Heart left ventricle (tissue), 16 donors: ENCODE measurements at regions not wholly inside any gene's neighbourhood (a gene's known extent, or its start where the extent isn't known, plus 50 kb on each side); places are given as distances from the start of the nearest gene placed in this dataset.
"Not testable (repeated sequence)": the region's sequence is repeated elsewhere in the genome, so short reads cannot be mapped to it uniquely, and the experiment has no call there.

Source experiments
- ATAC-seq, 4 donors: fragments of 200-7000 bp; cut with Tn5 transposase; one replicate each; pipeline ENCODE4 v1.9.1; 2020 to 2022; ENCODE audit warnings: moderate library complexity in 4 of 4, mild to moderate bottlenecking in 3 of 4, moderate number of reproducible peaks in 1 of 4
- DNase-seq, 5 donors: peaks; one replicate each; pipeline ENCODE4 v3.0.0-alpha.2; 2020
- H3K27ac ChIP-seq, 12 donors: fragments of 200-600 bp; sonication (generic) in 4 of 12; one replicate each; pipeline versions ENCODE4 v1.5.0 to v1.8.0; 2016 to 2022; ENCODE audit warnings: mild to moderate bottlenecking in 2 of 12
- H3K27me3 ChIP-seq, 9 donors: fragments of 200-600 bp; sonication (generic) in 2 of 9; one replicate each; pipeline versions ENCODE4 v1.5.1 to v1.8.0; 2016 to 2022; ENCODE audit warnings: mild to moderate bottlenecking in 3 of 9
- H3K36me3 ChIP-seq, 9 donors: fragments of 200-600 bp; sonication (generic) in 2 of 9; one replicate each; pipeline versions ENCODE4 v1.5.0 to v1.8.0; 2018 to 2022; ENCODE audit warnings: mild to moderate bottlenecking in 2 of 9
- H3K4me1 ChIP-seq, 12 donors: fragments of 200-600 bp; sonication (generic) in 4 of 12; one replicate each; pipeline versions ENCODE4 v1.5.0 to v1.8.0; 2016 to 2022; ENCODE audit warnings: mild to moderate bottlenecking in 3 of 12
- H3K4me3 ChIP-seq, 12 donors: fragments of 200-600 bp; sonication (generic) in 4 of 12; one replicate each; pipeline versions ENCODE4 v1.5.0 to v1.8.0; 2017 to 2022; ENCODE audit warnings: mild to moderate bottlenecking in 9 of 12, moderate library complexity in 4 of 12
- H3K9me3 ChIP-seq, 12 donors: fragments of 200-600 bp; sonication (generic) in 4 of 12; one replicate each; pipeline versions ENCODE4 v1.5.0 to v1.8.0; 2016 to 2022; ENCODE audit warnings: mild to moderate bottlenecking in 1 of 12
- WGBS, 4 donors: extraction: QIAGEN DNeasy Blood & Tissue Kit in 2 of 4; methylation state at CpG; one replicate each; pipeline versions ENCODE4 v1.1.5 to v1.1.7; 2013 to 2018; 5-methylcytosine and 5-hydroxymethylcytosine counted together
- intact Hi-C, 10 donors: fragments of 100-400 bp; cut with DNase I; formaldehyde crosslinking; loops; one replicate each; pipeline versions ENCODE4 v1.11.1 to v1.14.2; 2022
- donor health status: ischemic (EF 13 %, LVEDD 7.1; RV severe dilation, severe dysfunction).
- donor health status: healthy with polysubstance abuse.
- donor health status: DM: no; HTN: yes; CAD: no.
- donor health status: DM: no; HTN: no; CAD: no.
- donor health status: ischemic (EF 25% LVEDD 6.9; RV normal size, moderate dysfunction).
- donor health status: ischemic (EF 25% LVEDD 5.7; RV mildly dilated, moderate dysfunction).
- donor health status: healthy.
- donor health status: DM: yes; HTN: yes; CAD: no.
- donor health status: ischemic (EF 35%, LVEDD 5.7; RV mildly dilated, moderate dysfunction).
- donor health status: nonischemic (EF 11% LVEDD 7.7; RV severe dilation, severe dysfunction).
- donor health status: DM: yes; HTN: yes; CAD: no.
- donor health status: PGD.
- donor health status: ischemic (EF 29% LVEDD 5.4; RV normal size, mild dysfunction).
- donor health status: nonischemic (EF 23%, LVEDD 6.1; RV moderate dilation, normal function).

DNA sequence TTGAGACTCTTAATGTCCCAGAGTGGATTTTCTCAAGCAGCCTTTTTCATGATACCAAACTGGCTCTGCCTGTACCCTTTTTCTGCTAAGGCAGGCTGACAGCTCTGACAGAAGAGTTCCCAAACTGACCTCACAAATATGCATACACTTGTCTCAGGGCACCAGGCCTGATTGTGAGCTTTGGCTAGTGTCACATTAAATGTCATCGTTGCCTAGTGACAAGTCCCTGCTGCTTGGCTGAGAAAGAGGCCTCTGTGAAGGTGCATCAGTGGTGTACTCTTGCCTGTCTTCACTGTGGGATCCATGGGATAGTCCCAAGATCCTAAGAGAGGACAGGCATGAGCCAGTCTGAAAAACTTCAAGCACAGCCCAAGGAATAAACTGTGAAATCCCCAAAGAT, 68.8 kb downstream of the RBMY1J start:
- H3K36me3 ChIP-seq, H3K4me3 ChIP-seq, H3K4me1 ChIP-seq, intact Hi-C loops, H3K27ac ChIP-seq, DNase-seq, H3K27me3 ChIP-seq, H3K9me3 ChIP-seq: not testable (repeated sequence)
- peak in 2 of 4 donors; percentile 82 to 94 for ATAC-seq
- no CpG with 5 or more reads among the region's 1 CpG for WGBS, 4 donors

- H3K27me3 ChIP-seq, DNase-seq, H3K4me3 ChIP-seq, H3K4me1 ChIP-seq, H3K36me3 ChIP-seq, intact Hi-C loops, H3K27ac ChIP-seq, H3K9me3 ChIP-seq: not testable (repeated sequence)
- no CpG with 5 or more reads among the region's 2 CpGs for WGBS, 4 donors
- ATAC-seq = peak in 1 of 4 donors; percentile 68
Measured at GRCh38 chrY:22477846-22478245, 74.6 kb downstream of the RBMY1J start.

- DNase-seq, H3K27me3 ChIP-seq, H3K36me3 ChIP-seq, H3K9me3 ChIP-seq, intact Hi-C loops, H3K27ac ChIP-seq, H3K4me1 ChIP-seq, H3K4me3 ChIP-seq: not testable (repeated sequence)
- peak in 1 of 4 donors; percentile 45 for ATAC-seq
- no CpG with 5 or more reads among the region's 2 CpGs for WGBS, 4 donors
Measured at GRCh38 chrY:22484465-22484864, 81.3 kb downstream of the RBMY1J start.

DNA sequence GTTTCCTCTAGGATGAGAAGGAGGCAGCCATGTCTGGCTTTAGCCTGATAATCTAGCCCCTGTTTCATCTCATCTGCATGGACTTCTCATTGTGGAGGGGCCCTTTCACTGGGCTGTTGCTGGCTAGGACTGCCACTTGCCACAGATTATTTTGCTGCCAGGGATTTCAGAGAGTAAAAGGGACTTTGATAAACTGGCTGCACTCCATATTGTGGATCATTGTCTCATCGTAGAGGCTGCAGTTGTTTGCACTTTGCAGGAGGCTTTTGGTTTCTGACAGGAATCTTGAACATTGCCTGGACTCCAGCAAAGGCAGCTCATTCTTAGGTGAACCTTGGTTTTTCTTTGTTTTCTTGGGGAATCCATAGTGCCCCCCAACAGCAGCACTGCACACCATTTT, 85.5 kb downstream of the RBMY1J start:
- H3K4me3 ChIP-seq, ATAC-seq, DNase-seq, H3K9me3 ChIP-seq, intact Hi-C loops, H3K36me3 ChIP-seq, H3K27me3 ChIP-seq, H3K27ac ChIP-seq, H3K4me1 ChIP-seq: not testable (repeated sequence)
- no CpG with 5 or more reads among the region's 1 CpG for WGBS, 4 donors

DNA sequence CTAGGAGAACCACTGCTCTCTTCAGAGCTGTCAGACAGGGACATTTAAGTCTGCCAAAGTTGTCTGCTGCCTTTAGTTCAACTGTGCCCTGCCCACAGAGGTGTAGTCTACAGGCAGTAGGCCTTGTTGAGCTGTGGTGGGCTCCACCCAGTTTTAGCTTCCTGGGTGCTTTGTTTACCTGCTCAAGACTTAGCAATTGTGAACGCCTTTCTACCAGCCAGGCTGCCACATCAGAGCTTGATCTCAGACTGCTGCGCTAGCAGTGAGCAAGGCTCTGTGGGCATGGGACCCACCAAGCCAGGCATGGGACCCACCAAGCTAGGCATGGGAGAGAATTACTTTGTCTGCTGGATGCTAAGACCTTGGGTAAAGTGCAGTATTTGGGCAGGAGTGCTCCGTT, 96.5 kb downstream of the RBMY1J start:
- H3K27me3 ChIP-seq, intact Hi-C loops: not testable (repeated sequence)
- WGBS, 4 donors = no CpG with 5 or more reads among the region's 3 CpGs

GRCh38 chrY:22513719-22514118, 110.5 kb downstream of the RBMY1J start:
- H3K9me3 ChIP-seq = not testable (repeated sequence)
- ATAC-seq = peak in 1 of 4 donors; percentile 47

More for the DNA sequence above, 96.5 kb downstream of the RBMY1J start:
- H3K27ac ChIP-seq, H3K9me3 ChIP-seq, DNase-seq, H3K4me1 ChIP-seq, H3K36me3 ChIP-seq, H3K4me3 ChIP-seq, ATAC-seq: not testable (repeated sequence)

DNA sequence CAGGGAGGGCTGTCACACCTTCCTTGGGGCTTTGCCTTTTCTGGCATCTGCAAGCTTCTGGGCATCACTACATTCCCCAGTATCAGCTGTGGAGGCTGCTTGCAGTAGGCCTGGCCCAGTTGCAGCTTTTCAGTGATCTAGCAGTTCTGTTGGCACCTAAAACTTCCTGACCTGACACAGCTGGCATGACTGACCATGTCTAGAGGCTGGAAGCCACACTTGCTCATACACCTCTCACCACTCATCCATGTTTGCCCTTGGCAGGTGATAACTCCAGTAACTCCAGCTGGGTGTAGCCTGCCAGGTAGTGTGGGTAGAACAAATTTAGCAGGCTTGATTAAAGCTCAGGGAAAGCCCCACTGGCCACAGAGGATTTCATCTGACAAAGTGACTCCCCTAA, 122.6 kb downstream of the RBMY1J start:
- H3K36me3 ChIP-seq, H3K9me3 ChIP-seq, H3K27me3 ChIP-seq, H3K27ac ChIP-seq, H3K4me1 ChIP-seq, intact Hi-C loops, DNase-seq, H3K4me3 ChIP-seq: not testable (repeated sequence)
- peak in 1 of 4 donors; percentile 55 for ATAC-seq

More at GRCh38 chrY:22513719-22514118, 110.5 kb downstream of the RBMY1J start:
- H3K27me3 ChIP-seq, intact Hi-C loops, H3K36me3 ChIP-seq, DNase-seq, H3K4me1 ChIP-seq, H3K27ac ChIP-seq, H3K4me3 ChIP-seq: not testable (repeated sequence)
- no CpG with 5 or more reads among the region's 11 CpGs for whole genome bisulfite sequencing, 4 donors

DNA sequence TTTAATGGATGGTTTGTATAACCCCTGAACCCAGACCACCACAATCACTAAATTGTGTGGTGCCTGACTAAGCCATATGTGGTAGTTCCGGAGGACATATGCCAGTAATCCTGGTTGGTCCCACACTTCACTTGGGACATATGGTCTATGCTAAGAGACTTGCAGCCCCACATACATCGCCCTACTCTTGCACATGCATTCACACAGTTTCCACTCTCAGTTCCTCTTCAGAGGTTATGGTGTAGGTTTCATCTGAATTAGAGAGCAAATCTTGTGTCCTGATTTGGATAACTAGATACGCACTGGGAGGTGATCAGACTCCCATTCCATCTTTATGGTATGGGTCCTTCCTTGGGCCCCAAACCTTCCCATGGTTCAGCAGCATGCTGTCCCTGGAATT, 169.8 kb downstream of the RBMY1J start:
- H3K27me3 ChIP-seq, ATAC-seq, H3K36me3 ChIP-seq, H3K27ac ChIP-seq, H3K9me3 ChIP-seq, H3K4me1 ChIP-seq, H3K4me3 ChIP-seq, intact Hi-C loops, DNase-seq: not testable (repeated sequence)
- no CpG with 5 or more reads among the region's 3 CpGs for WGBS, 4 donors

GRCh38 chrY:22598767-22599166, 195.6 kb downstream of the RBMY1J start:
- H3K9me3 ChIP-seq, H3K27ac ChIP-seq, DNase-seq, intact Hi-C loops, H3K4me3 ChIP-seq, H3K36me3 ChIP-seq, ATAC-seq, H3K4me1 ChIP-seq, H3K27me3 ChIP-seq: not testable (repeated sequence)
- 54 to 66% methylated on average over 2 to 3 of the region's 3 CpGs; no CpG with 5 or more reads in 2 of the 4 donors for WGBS, 4 donors

- H3K4me3 ChIP-seq, H3K27me3 ChIP-seq, H3K27ac ChIP-seq, H3K36me3 ChIP-seq, H3K4me1 ChIP-seq, DNase-seq, intact Hi-C loops, ATAC-seq, H3K9me3 ChIP-seq: not testable (repeated sequence)
- 59 to 60% methylated on average over 1 of the region's 1 CpG; no CpG with 5 or more reads in 2 of the 4 donors for WGBS, 4 donors
Measured at GRCh38 chrY:22605036-22605435, 201.8 kb downstream of the RBMY1J start.

- H3K9me3 ChIP-seq, DNase-seq, H3K4me3 ChIP-seq, H3K4me1 ChIP-seq, intact Hi-C loops, H3K27ac ChIP-seq, H3K36me3 ChIP-seq, H3K27me3 ChIP-seq, ATAC-seq: not testable (repeated sequence)
- WGBS, 4 donors = no CpG with 5 or more reads among the region's 1 CpG
Measured at GRCh38 chrY:22605658-22606057, 202.4 kb downstream of the RBMY1J start.

GRCh38 chrY:22606889-22607288, 203.7 kb downstream of the RBMY1J start:
- H3K9me3 ChIP-seq, H3K27ac ChIP-seq, H3K27me3 ChIP-seq, H3K4me3 ChIP-seq, H3K4me1 ChIP-seq, ATAC-seq, DNase-seq, H3K36me3 ChIP-seq, intact Hi-C loops: not testable (repeated sequence)
- whole genome bisulfite sequencing, 4 donors = no CpG with 5 or more reads among the region's 4 CpGs
